Limb (tissue), 2 donors: ENCODE measurements at regions not wholly inside any gene's neighbourhood (a gene's known extent, or its start where the extent isn't known, plus 50 kb on each side); places are given as distances from the start of the nearest gene placed in this dataset.

Experiments
- DNase-seq, 2 donors: peaks; one replicate each; pipeline ENCODE4 v3.0.0-alpha.2; 2016; ENCODE audit errors: extremely low spot score in 2 of 2

GRCh38 chr5:118778941-118779340 is 209.4 kb downstream of the DTWD2 start:
- no peak for DNase-seq

DNA sequence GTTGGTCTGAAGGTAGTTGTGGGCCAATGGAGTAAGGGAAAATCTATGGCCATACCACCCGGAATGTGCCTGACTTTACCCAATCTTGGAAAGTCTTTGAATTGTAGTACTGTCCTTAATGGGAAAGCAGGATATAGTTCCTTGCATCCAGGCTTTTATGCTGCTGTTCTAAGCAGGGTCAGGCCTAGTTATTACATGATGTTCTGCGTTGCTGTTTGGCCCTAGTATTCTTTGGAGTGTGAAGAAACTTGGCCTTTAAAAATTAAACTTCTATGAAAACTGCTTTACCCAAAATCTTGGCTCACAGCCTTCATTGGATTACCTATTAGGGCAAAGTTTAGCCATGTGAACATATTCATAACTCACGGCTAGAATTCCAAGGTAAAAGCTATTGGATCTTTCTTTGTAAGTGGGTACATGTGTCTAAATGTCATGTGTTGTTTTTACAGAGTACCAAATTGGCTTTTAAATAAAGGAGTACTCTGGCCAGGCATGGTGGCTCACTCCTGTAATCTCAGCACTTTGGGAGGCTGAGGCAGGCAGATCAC is 211.1 kb downstream of the DTWD2 start:
- DNase-seq = no peak

- no peak for DNase-seq
Measured at GRCh38 chr5:118776755-118777154, 211.6 kb downstream of the DTWD2 start.

- DNase-seq = no peak
Measured at GRCh38 chr5:118775790-118776499, 212.4 kb downstream of the DTWD2 start.

- no peak for DNase-seq
Measured at GRCh38 chr5:118768607-118769175, 219.7 kb downstream of the DTWD2 start.

GRCh38 chr5:118762291-118762690 is 226.1 kb downstream of the DTWD2 start:
- DNase-seq = no peak

DNA sequence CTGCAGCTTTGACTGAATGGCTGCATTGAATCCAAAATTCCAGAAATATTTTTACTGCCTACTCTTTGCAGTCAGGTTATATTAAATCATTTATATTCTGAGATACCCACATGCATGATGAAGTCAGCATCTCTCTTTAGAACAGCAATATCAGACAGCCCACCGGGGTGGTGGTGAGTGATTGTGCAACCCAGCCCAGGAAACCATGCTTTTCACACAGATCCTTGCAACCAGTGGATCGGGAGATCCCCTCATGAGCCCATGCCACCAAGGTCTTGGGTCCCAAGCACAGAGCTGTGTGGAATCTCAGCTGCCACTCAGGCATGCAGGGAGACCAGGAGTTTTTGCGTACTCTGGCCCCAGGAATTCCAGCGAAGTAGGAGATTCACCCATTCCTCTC is 226.5 kb downstream of the DTWD2 start:
- no peak for DNase-seq

DNA sequence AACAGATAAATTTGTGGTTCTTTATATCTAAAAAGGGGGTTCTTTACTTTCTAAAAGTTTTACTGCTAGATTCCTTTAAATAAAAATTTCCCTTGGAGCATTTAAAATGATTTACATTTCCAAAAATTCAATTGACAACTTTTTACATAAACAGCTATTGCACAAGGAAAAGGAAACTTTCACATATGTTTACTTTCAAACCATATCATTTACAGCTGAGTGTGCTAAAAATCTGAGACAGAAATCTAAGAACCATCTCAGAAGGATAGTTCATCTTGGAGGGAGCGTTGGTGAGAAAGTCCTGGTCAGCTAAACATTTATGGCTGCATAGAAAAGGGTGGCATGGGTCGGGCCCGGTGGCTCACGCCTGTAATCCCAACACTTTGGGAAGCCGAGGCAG is 235.4 kb downstream of the DTWD2 start:
- no peak for DNase-seq

GRCh38 chr5:118736396-118736795 is 252.0 kb downstream of the DTWD2 start:
- no peak for DNase-seq

GRCh38 chr5:118733394-118733793 is 255.0 kb downstream of the DTWD2 start:
- no peak for DNase-seq

DNA sequence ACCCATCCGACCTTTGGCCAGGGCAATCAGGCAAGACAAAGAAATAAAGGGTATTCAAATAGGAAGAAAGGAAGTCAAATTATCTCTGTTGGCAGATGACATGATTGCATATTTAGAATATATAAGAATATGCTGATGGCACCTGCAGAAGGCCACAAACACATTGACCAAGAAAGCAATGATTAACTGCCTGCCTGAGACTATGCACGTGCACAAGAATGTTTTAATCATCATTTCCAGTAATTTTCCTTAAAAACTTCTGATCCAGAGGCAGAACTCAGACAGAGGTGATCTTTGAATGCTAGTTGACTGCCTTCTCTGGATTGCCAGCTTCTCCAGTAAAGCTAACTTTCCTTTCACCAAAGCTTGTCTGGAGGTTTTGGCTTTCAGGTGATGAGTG is 260.2 kb downstream of the DTWD2 start:
- DNase-seq = no peak

GRCh38 chr5:118726891-118727290 is 261.5 kb downstream of the DTWD2 start:
- DNase-seq = no peak

GRCh38 chr5:118723021-118723338 is 265.4 kb downstream of the DTWD2 start:
- DNase-seq = peak in 1 of 2 donors; percentile 8

- no peak for DNase-seq
Measured at GRCh38 chr5:118722122-118723020, 266.0 kb downstream of the DTWD2 start.

GRCh38 chr5:118711727-118712126 is 276.6 kb downstream of the DTWD2 start:
- DNase-seq = no peak

DNA sequence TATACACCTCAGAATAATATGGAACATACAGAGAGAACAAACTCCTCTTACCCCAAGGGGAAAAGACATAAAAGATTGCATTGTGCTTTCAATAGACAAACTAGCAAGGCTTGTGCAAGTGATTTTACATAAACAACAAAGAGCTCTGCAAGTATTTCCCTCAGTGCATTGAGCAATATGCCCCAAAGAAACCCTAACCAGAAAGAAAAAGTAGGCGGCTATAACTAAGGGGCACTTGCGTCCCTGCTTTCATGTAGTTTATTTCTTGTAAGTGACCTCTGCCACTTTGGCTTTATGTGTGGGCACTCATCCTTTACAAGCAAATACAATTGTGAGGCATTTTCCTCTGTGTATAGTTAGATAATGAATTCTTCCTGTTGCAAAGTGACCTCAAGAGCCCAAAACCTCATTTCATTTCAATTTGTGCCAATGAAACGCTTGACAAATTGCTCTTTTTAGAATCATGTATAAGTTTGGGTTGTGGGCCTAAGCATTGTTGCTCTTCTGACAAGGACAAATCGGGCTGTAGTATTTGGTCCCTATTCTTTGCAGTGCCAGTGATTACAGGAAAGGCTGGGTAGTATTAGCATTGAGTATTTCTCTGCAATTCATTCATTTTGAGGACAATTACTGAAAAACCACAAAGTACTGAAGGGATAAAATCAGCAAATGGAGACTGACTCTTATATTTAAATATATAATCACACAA is 282.2 kb downstream of the DTWD2 start:
- DNase-seq = no peak

GRCh38 chr5:118703241-118703640 is 285.1 kb downstream of the DTWD2 start:
- no peak for DNase-seq

DNA sequence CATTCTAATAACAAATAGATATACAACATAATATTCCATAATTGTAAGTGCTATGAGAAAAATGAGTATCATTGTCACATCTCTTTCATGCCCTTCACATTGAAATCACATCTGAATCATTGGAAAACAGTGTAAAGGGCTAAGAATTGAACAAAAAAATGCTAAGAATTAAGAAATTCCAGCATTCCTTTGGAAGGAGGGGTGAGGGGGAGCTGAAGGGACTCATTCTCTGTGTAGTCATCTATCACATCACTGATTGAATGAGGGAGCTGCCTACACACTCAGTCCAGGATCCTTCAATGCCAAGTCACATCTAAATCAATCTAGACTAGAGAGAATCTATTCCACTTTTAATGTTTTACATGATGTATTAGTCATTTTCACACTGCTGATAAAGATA is 286.6 kb downstream of the DTWD2 start:
- DNase-seq = no peak

GRCh38 chr5:118700510-118700909 is 287.8 kb downstream of the DTWD2 start:
- no peak for DNase-seq

GRCh38 chr5:118698774-118699173 is 289.6 kb downstream of the DTWD2 start:
- no peak for DNase-seq

DNA sequence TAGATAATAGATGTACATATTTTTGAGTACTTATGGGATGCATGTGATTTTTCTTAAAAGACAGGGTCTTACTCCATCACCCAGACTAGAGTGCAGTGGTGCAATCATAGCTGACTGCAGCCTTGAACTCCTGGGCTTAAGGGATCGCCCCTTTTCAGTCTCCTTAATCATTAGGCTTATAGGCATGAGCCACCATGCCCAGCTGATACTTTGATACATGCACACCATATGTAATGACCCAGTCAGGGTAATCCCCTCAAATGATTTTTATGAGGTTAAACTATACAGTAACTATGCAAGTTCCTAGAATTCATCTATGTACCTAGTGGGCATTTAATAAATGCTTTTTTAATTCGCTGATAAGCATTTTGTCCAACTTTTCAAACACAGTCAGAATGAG is 292.3 kb downstream of the DTWD2 start:
- DNase-seq = no peak
